COLO829 (cell line): ENCODE measurements at regions not wholly inside any gene's neighbourhood (a gene's known extent, or its start where the extent isn't known, plus 50 kb on each side); places are given as distances from the start of the nearest gene placed in this dataset.

ENCODE experiments used
- DNase-seq: peaks from one replicate; pipeline ENCODE4 v3.0.0; 2012; ENCODE audit warnings: low spot score

GRCh38 chr9:90539286-90539685, 103.3 kb downstream of the DIRAS2 start:
- no peak for DNase-seq

GRCh38 chr9:90540734-90541133, 101.9 kb downstream of the DIRAS2 start:
- no peak for DNase-seq

GRCh38 chr9:90544488-90544887, 98.1 kb downstream of the DIRAS2 start:
- DNase-seq, result no peak

- DNase-seq, result no peak
Measured at GRCh38 chr9:90546200-90546599, 96.4 kb downstream of the DIRAS2 start.

- DNase-seq, result no peak
Measured at GRCh38 chr9:90547896-90548295, 94.7 kb downstream of the DIRAS2 start.

- no peak for DNase-seq
Measured at GRCh38 chr9:90552317-90552716, 90.3 kb downstream of the DIRAS2 start.

- DNase-seq, result no peak
Measured at GRCh38 chr9:90555351-90556057, 87.1 kb downstream of the DIRAS2 start.

- no peak for DNase-seq
Measured at GRCh38 chr9:90556897-90557675, 85.5 kb downstream of the DIRAS2 start.

GRCh38 chr9:90559075-90560073, 83.2 kb downstream of the DIRAS2 start:
- DNase-seq, result no peak
